NOMO-1 treated with DMSO at 0.1 percent for 48 hours (cell line): ENCODE measurements at regions not wholly inside any gene's neighbourhood (a gene's known extent, or its start where the extent isn't known, plus 50 kb on each side); places are given as distances from the start of the nearest gene placed in this dataset.
"Not testable (repeated sequence)": the region's sequence is repeated elsewhere in the genome, so short reads cannot be mapped to it uniquely, and the experiment has no call there.

Experiments
- DNase-seq: peaks from one replicate; lab custom pipeline; 2025; ENCODE audit not compliant: unreplicated experiment; lab: John Stamatoyannopoulos, UW

DNA sequence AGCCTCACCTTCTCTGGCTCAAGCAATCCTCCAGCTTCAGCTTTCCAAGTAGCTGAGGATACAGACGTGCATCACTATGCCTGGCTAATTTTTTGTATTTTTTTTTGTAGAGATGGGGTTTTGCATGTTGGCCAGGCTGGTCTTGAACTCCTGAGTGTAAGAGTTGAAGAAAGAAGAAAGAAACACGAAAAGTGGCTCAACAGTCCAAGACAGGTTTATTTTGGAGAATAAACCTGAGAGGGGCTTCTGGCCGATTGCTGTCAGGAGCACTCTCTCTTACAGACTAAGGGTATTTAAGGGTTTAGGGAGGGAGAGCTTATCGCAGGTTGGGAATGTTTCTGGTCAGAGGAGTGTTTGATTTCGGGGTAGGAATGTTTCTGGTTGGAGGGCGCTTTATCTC is 75.9 kb downstream of the RRM2 start:
- not testable (repeated sequence) for DNase-seq

DNA sequence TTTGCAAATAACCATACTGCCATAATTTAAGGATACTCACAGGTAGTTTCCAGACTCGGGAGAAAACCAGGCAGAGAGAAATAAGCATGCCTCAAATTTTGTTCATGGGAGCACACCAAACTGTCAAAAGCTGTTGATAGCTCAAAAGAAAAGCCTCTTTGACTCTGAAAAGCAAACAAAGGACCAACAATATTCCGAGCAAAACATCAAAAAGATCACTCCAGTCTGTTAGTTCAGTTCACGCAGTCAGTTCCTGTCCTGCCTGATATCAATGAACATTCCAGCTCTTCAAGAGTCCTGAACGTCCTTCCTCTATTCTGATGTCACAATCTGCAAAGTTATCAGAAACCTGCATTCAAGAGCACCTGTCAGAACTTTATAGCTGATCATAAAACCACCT is 78.7 kb downstream of the RRM2 start:
- DNase-seq, result no peak

DNA sequence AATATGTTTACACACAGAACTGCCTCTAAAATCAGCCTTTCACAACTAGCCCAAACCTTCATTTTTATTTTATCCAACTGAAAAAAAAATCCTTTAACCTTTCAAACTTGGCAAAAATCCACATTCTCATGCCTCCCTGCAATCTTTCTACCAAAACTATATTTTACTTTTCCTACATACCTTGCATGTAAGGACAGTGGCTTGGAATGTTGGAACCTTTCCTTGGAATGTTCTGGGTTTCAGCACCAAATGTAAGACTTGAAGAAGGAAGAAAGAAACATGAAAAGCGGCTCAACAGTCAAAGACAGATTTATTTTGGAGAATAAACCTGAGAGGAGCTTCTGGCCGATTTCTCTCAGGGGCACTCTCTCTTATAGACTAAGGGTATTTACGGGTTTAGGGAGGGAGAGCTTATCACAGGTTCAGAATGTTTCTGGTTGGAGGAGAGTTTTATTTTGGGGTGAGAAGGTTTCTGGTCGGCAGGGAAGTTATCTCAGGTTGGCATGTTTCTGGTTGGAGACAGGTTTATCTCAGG is 79.7 kb downstream of the RRM2 start:
- no peak for DNase-seq

DNA sequence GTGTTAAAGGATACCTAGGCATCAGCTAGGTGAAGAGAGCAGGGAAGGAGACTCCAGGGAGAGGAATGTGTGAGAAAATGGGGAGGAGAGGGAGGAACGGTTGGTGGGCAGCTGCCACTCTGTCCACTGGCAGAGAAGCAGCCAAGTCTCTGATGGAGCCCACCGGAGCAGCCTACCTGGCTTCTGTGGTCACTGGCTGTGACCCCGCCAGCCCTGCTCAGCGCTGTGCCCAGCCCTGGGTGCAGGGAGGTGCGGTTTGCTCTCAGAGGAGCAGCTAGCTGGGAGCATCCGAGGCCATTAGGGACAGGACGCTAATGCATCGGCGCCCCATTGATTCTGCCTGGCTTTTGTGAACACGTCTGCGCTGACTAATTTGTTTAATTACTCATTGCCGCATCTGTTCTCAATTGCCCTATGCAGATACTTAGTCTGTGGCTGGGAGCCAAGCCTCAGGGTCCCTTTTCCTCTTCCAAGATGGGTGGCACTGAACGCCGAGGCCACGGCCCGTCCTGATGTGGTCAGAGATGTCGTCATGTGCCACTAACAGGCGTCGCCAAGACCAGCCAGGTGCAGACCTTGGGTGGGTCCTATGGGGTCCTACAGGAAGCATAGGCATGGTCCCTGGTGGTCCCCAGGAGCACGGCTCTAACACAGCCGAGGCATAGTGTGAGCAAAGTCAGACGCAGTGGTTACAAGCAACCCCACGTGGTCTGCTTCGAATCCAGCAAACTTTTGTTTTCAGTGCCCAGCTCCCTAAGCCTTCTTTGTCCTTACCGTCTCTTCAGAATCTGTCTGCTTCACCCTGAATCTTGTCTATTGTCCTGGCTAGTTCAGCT is 82.0 kb downstream of the RRM2 start:
- DNase-seq, result no peak

DNA sequence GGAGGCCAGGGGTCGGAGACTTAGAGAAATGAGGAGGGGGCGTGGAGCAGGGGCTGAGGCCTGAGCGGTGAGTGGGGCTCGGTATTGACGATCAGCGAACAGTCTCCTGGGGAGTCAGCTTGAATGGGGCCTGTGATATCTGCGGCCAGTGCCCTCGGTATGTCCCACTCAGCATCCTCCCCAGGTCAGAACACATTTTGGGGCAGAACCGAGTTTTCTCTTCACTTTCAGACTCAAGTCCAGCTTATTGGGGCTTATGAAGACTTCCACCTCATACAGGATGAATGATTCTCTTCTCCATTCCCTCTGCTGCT is 82.6 kb downstream of the RRM2 start:
- DNase-seq, result no peak

DNA sequence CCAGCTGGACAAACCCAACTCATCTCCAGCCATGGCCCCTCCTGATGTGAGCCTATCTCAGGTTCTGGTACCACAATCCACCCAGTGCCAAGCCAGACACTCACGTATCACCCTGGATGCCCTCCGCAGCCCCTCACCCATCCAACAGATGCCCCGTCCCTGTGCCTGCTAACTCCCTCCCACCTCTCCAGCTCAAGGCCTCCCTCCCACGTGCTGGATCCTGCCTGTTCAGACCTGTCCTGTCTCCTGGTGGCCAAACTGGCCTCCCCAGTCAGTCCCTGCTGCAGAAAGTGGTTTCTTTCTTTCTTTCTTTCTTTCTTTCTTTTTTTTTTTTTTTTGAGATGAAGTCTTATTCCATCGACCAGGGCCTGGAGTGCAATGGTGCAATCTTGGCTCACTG is 86.2 kb downstream of the RRM2 start:
- DNase-seq, result no peak

DNA sequence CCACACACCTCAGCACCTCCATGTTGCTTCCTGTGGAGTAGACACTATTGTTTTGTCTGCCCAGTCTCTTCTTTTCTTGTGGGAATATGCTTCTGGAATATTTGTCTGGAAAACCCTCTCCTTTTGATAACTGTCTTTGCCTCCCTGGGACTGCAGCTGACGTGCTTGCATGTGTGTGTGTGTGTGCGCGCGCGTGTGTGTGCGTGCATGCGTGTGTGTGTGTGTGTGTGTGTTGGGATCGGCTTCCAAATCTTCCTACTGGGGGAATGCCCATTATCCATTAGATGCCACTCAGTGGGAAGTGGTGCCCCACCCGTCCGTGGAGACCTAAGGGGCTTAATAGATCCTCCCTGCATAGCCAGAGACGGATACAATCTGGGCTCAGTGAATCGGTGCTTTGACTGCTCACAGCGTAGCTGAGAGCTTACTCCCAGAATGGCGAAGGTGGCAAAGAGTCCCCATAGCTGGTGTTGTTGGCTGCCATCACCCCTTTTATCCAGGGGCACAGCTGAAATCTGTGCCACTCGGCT is 86.9 kb downstream of the RRM2 start:
- no peak for DNase-seq

DNA sequence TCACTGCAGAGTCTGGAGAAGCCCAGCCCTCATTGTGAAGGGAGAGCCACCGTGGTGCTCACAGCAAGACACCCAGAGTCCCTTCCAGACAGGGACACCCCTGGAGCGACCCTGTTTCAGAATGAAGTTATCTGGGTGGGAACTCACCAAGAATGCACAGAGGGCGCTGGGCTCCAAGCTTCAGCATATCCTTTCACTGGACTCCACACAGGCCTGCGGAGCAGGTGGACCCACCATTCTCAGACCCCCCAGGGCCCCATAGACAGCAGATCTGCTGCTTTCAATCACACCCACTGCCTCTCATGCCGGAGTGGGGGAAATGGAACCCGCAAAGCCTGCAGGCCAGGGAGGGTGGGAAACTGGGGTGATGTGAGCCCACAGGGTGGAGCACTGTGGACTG is 87.8 kb downstream of the RRM2 start:
- DNase-seq, result no peak

DNA sequence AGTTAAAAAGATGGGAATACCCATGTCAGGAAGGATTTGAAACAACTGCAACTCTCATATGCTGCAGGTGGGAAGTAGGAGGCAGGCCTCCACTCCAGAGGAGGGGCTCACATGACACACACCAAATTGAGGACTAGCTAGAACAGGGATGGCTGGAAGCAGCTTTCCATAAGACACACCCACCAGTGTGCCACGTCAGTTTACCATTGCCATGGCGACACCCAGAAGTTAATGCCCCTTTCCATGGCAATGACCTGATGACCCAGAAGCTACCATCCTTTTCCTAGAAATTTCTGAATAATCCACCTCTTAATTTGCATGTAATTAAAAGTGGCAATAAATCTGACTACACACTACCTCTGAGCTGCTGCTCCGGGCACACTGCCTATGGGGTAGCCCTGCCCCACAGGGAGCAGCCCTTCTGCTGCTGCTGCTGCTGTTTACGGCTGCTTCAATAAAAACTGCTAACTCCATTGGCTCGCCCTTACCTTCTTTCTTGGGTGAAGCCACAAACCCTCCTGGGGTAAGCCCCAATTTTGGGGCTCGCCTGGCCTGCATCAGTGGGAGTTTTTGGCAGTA is 89.4 kb downstream of the RRM2 start:
- no peak for DNase-seq

DNA sequence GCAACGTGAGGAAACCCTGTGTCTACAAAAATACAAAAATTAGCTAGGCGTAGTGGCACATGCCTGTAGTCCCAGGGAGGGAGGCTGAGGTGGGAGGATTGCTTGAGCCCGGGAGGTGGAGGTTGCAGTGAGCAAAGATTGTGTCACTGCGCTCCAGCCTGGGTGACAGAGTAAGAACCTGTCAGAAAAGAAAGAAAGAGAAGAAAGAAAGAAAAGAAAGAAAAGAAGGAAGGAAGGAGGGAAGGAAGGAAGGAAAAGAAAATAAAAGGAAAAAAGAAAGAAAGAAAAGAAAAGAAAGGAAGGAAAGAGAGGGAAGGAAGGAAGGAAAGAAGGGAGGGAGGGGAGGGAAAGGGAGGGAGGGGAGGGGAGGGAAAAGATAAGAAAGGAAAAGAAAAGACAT is 89.9 kb upstream of the HPCAL1 start:
- DNase-seq, result no peak

DNA sequence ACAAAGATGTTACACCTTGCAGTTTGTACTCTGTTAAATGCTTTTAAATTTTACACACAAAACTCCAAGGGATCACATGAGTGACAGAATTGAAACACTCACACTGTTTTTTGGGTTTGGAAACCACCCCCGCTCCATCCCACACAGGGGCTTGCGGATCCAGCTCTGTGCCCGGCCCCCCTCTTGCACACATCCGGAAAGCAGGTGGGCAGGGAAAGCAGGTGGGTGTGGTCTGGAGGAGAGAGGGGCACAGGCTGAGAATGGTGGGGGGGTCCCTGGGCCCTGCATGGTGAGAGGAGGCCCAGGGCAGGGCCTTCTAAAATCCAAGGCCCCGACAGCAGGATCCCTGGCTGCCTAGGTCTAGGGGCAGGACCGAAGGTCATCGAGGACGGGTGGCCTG is 88.5 kb upstream of the HPCAL1 start:
- DNase-seq, result no peak

DNA sequence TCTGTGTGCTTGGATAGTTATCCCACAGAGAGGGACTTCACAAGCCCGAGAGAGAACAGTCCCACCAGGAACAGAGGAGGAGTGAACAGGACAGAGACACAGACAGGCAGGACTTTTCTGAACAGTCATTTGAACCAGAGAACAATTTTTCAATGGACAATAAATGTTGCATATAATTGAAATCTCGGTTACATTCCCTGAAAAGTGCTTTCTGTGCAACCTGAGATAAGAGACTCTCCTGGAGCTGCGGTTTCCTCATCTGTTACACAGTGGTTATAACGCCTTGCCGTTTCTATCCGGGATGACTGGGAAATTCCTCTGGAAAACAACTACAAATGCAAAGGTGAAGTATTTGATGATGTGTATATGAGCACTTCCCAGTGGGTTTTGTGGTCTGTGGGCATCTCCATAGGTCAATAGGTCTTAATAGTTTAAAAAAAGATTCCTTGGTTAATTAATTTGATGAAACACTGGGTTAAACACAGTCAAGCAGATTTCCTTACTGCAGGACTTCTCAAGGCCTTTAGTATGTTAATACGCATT is 87.2 kb upstream of the HPCAL1 start:
- DNase-seq, result no peak

DNA sequence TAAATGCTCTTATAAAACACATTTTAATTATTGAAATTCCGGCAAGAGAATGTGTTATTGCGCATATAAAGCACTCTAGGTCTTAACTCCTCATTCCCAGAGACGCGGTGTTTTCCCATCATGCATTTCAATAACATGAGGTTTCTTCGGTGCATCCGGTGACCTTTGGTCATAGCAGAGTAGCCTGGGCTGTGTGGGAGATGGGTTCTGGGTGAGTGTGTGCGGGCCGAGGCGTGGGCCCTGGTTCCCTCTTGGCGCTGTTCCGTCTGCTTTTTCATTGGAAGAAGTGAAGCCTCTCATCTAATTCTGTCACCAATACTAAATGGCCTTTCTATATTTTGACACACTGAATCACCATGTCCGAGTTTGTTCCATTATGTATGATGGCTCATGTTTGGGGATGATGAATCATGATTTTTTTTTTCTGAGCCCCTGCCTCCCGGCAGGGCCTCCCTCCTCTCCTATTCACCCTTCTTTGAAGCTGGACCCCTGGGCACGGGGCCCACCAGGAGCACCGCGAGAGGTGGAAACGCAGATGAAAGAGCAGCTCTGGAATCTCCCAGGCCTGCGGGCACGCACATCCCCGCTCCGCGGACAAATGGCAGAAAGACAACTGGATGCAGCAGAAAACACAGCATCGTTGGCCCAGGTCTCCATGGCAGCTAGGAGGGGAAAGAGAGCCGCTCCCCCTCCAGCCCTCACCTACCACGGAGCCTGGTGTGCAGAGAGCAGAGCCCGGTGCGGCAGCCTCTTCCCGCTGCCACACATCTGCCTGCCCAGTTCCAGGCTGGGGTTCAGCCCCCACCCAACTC is 85.8 kb upstream of the HPCAL1 start:
- no peak for DNase-seq

DNA sequence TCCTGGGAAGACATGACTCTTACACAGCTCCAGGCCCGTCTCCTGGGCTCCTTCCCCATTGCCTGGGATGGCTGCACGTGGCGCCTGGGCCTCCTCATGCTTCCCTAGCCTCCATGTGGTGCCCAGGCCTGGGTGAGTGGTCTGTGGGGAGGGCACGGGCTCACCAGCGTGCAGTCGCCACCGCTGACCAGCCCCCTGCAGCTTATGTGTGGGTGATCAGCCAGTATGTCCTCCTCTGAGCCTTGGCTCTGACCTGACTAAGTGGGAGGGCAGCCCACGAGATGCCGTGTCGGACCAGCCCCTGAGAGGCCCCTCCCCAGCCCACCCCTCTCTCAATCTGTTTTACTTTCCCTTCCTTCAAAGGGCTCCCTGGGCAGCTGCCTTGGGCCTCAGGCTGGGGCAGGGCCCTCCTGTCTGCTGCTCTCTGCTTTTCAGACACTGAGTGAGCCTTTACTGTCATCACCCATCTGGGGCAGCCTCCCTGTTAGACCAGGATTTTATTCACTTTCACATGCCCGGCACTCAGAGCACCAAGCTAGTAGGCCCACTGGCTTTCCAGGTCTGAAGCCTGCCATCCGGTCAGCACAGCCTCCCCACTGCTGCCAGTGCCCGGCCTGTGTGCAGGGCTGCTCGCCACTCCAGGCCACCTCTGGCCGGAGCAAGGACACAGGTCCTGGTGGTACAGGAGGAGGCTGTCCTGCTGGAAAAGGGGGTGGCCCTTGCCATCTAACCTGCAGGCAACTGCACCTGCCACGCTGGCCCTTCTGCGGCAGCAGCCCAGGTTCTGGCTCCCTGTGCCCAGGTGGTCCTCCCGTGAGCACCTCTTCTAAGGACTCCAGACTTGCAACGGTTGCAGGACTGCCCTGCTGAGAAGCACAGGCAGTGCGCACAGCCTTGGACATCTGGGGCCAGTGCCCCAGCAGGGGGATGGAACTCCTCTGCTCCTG is 84.9 kb upstream of the HPCAL1 start:
- DNase-seq, result no peak

DNA sequence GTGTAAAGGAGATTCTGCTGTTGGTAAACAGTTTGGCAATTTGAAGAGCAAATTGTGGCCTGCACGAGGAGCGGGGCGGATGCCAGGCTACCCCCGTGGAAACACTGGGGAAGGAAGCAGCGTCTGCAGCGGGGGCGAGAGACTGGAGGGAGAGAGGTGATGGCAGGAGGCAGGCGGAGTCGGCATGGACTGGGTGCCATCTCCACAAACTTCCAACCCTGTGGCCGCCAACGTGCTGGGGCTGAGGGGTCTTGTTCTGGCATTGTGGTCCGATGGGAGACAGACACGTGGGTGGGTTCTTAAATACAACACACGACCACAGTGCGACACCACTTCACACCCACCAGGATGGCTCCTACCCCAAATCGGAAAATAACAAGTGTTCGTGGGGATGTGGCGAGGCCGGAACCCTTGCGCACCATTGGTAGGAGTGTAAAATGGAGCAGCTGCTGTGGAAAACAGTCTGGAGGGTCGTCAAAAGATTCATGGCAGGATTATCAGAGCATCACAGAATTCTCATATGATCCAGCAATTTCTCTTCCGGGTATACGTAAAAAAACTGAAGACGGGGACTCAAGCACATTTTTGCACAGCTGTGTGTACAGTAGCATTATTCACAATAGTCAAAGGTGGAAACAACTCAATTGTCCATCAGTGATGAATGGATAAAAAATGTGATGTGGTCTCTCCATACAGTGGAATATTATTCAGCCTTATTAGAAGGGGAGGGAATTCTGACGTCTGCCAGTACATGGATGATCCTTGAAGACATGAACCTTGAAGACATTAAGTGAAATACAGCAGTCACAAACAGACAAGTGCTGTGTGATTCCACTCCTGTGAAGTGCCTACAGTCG is 82.4 kb upstream of the HPCAL1 start:
- DNase-seq, result no peak

DNA sequence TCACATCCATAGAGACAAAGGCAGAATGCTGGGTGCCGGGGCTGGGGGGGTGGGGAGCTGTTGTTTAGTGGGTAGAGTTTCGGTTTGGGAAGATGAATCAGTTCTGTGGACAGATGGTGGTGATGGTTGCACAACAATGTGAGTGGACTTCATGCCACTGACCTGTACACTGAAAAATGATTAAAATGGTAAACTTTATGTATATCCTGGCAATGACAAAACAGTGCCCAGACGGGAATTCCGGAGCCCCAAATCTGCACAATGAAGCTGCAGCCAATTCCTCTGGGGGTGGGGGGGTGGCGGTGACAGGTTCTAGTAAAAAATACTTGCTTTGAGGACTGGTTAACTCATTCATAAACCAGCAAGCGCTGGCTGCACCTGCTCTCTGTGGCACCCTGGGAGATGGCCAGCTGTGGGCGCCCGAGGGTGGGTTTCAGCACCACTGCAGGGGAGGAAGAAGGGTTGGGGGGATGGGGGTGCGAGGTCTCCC is 81.8 kb upstream of the HPCAL1 start:
- DNase-seq, result peak; percentile 21

DNA sequence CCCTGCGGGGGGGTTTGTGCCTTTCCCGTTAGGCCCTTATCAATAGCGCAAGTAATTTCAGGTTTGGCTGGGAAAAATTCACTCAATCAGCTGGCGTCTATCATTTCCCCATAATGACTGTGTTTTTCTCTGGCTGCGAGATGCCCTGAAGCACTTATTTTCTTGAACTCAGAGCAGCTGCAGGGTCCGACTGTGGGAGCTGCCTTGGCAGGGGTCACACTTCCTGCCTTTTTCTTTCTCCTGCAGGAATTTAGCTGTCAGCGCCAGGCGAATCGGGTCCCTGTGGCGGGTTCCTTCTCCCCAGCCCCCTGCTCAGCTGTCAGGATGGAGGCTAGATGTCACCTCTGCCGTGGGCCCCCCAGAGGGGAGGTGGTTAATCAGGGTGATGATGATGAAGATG is 81.3 kb upstream of the HPCAL1 start:
- no peak for DNase-seq

DNA sequence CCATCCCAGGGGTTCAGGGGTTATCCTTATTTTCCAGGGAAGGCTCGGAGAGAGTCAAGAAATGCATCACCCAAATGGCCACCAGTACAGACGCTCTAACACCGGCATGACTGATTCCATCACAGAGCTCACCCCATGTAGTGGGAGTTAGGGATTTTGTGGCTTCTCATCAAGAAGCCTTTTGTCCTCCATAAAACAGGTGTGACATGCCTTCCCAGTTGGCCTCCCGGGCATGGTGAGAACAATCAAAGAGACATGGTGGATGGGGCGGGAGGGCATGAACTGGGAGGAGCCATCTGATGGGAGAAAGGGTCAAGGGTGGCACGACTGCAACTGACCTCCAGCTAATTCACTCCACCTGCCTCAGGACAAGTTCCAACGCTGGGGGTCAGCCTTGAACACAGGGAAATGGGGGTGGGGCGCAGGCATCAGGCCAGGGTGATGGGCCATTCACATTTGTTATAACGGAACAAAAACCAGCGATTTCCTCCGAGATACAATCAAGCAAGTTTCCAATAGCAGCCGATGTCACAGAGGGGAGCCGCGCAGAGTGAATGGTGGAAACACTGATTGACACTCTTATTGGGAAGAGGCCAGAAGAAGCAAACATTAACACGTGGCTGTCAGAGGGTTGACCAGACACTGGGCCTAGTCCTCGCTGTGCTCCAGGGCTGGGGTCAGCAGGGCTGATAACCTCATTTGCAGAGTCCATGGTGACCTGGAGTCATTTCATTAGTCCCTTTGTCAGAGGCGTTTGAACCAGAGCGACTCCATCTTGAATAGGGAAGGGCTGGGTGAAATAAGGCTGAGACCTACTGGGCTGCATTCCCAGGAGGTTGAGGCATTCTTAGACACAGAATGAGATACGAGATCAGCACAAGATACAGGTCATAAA is 80.5 kb upstream of the HPCAL1 start:
- DNase-seq, result no peak
